DND-41 (cell line): ENCODE measurements at regions not wholly inside any gene's neighbourhood (a gene's known extent, or its start where the extent isn't known, plus 50 kb on each side); places are given as distances from the start of the nearest gene placed in this dataset.

Experiments
- EZH2 ChIP-seq: IDR thresholded peaks from 3 replicates; pipeline ENCODE4 v1.6.1; 2012; ENCODE audit warnings: borderline replicate concordance, low read depth, mild to moderate bottlenecking, moderate library complexity, low read length, inconsistent platforms; ENCODE audit not compliant: severe bottlenecking
- TF ChIP-seq, protein P1 (sequence below): IDR thresholded peaks from 2 replicates; pipeline ENCODE4 v1.5.1; 2012; ENCODE audit warnings: borderline replicate concordance, low read length, moderate library complexity, mild to moderate bottlenecking; ENCODE audit not compliant: poor library complexity, severe bottlenecking; ENCODE audit errors: extremely low read depth

- no peak for TF ChIP-seq EZH2
- TF ChIP-seq, protein P1, sequence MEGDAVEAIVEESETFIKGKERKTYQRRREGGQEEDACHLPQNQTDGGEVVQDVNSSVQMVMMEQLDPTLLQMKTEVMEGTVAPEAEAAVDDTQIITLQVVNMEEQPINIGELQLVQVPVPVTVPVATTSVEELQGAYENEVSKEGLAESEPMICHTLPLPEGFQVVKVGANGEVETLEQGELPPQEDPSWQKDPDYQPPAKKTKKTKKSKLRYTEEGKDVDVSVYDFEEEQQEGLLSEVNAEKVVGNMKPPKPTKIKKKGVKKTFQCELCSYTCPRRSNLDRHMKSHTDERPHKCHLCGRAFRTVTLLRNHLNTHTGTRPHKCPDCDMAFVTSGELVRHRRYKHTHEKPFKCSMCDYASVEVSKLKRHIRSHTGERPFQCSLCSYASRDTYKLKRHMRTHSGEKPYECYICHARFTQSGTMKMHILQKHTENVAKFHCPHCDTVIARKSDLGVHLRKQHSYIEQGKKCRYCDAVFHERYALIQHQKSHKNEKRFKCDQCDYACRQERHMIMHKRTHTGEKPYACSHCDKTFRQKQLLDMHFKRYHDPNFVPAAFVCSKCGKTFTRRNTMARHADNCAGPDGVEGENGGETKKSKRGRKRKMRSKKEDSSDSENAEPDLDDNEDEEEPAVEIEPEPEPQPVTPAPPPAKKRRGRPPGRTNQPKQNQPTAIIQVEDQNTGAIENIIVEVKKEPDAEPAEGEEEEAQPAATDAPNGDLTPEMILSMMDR: no peak
Measured at GRCh38 chr9:79006546-79006945, 565.2 kb upstream of the TLE4 start.
